OCI-LY3 (cell line): ENCODE measurements at regions not wholly inside any gene's neighbourhood (a gene's known extent, or its start where the extent isn't known, plus 50 kb on each side); places are given as distances from the start of the nearest gene placed in this dataset.

ENCODE experiments used
- EZH2phosphoT487 ChIP-seq: fragments of 200-600 bp; shearing (Covaris generic); IDR thresholded peaks from 2 replicates; pipeline ENCODE4 v1.6.1; 2018; ENCODE audit warnings: antibody characterized with exemption, mixed run types, low read depth
- TF ChIP-seq, protein P1 (sequence below): fragments of 200-600, 300-600 bp; sonication (generic); IDR thresholded peaks from 2 replicates; pipeline ENCODE4 v1.5.1; 2014; ENCODE audit warnings: antibody characterized with exemption, low read length, low read depth

- TF ChIP-seq, protein P1, sequence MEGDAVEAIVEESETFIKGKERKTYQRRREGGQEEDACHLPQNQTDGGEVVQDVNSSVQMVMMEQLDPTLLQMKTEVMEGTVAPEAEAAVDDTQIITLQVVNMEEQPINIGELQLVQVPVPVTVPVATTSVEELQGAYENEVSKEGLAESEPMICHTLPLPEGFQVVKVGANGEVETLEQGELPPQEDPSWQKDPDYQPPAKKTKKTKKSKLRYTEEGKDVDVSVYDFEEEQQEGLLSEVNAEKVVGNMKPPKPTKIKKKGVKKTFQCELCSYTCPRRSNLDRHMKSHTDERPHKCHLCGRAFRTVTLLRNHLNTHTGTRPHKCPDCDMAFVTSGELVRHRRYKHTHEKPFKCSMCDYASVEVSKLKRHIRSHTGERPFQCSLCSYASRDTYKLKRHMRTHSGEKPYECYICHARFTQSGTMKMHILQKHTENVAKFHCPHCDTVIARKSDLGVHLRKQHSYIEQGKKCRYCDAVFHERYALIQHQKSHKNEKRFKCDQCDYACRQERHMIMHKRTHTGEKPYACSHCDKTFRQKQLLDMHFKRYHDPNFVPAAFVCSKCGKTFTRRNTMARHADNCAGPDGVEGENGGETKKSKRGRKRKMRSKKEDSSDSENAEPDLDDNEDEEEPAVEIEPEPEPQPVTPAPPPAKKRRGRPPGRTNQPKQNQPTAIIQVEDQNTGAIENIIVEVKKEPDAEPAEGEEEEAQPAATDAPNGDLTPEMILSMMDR, result no peak
- no peak for TF ChIP-seq EZH2phosphoT487
These were observed 86.3 kb upstream of the CARMIL1 start for GRCh38 chr6:25192590-25193459.
